Prostate gland (tissue), 2 donors: ENCODE measurements at regions not wholly inside any gene's neighbourhood (a gene's known extent, or its start where the extent isn't known, plus 50 kb on each side); places are given as distances from the start of the nearest gene placed in this dataset.

Source experiments
- POLR2A ChIP-seq: fragments of 450-650 bp; IDR thresholded peaks from one replicate; pipeline ENCODE4 v1.6.1; 2016; ENCODE audit warnings: antibody characterized with exemption, mild to moderate bottlenecking
- TF ChIP-seq, protein P1 (sequence below), 4 experiments: fragments of 200-600 bp in 2 of 4; fragments of 450-650 bp in 2 of 4; sonication (generic) in 2 of 4; IDR thresholded peaks; 1 replicate in 3 of 4; 2 replicates in 1 of 4; pipeline ENCODE4 v1.5.1; 2016 to 2019; ENCODE audit warnings: antibody characterized with exemption in 4 of 4, mild to moderate bottlenecking in 2 of 4, moderate library complexity in 2 of 4

DNA sequence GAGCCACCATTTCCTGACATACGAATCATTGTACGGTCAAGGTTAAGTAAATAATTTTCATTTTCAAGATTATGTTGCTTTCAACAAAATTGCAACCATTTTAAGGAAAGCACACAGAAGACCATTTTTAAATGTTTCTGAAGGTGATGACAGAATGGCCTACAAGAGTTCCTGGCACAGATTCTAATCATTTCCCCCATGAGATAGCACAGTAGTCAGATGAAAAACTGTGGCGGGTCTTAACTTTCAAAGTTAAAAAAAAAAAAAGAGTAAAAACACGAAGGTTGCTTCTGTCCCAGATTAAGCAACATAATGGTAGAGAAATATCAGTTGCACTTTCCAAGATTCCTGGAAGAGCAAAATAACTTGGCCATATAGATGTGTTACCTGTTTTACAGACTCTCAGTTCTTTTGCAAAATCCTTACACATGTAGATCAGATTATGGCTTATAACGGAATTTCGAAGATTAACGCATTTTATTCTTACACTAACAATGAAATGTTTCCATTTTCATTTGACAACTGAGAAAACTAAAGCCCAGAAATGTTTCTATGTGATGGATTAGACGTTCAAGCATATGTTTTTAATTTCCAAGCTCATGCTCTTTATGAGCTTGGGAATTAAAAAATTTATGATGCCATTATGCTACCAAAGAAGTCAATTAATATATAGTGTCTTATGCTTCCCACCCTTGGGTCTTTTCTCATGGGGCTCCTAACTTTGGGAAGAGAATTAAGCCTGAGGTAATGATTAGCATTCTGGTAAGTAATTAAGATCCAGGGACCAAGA is 335.1 kb upstream of the CLNK start:
- TF ChIP-seq, protein P1, sequence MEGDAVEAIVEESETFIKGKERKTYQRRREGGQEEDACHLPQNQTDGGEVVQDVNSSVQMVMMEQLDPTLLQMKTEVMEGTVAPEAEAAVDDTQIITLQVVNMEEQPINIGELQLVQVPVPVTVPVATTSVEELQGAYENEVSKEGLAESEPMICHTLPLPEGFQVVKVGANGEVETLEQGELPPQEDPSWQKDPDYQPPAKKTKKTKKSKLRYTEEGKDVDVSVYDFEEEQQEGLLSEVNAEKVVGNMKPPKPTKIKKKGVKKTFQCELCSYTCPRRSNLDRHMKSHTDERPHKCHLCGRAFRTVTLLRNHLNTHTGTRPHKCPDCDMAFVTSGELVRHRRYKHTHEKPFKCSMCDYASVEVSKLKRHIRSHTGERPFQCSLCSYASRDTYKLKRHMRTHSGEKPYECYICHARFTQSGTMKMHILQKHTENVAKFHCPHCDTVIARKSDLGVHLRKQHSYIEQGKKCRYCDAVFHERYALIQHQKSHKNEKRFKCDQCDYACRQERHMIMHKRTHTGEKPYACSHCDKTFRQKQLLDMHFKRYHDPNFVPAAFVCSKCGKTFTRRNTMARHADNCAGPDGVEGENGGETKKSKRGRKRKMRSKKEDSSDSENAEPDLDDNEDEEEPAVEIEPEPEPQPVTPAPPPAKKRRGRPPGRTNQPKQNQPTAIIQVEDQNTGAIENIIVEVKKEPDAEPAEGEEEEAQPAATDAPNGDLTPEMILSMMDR (IDR thresholded peaks at IDR 0.05), result no peak
- TF ChIP-seq POLR2A, result no peak
